Peyer's patch (tissue), 4 donors: ENCODE measurements at regions not wholly inside any gene's neighbourhood (a gene's known extent, or its start where the extent isn't known, plus 50 kb on each side); places are given as distances from the start of the nearest gene placed in this dataset.

ENCODE experiments used
- CTCF ChIP-seq, 6 experiments: fragments of 450-650 bp in 4 of 6; fragments of 200-600 bp in 2 of 6; sonication (generic) in 1 of 6; IDR thresholded peaks; one replicate each; pipeline ENCODE4 v1.5.1; 2017 to 2019; ENCODE audit warnings: antibody characterized with exemption in 6 of 6, mild to moderate bottlenecking in 3 of 6, moderate library complexity in 1 of 6
- POLR2A ChIP-seq, 2 donors: fragments of 450-650 bp; IDR thresholded peaks; one replicate each; pipeline ENCODE4 v1.5.1; 2017; ENCODE audit warnings: antibody characterized with exemption in 2 of 2, mild to moderate bottlenecking in 2 of 2, moderate library complexity in 2 of 2

- TF ChIP-seq CTCF (IDR thresholded peaks at IDR 0.05) (no peak), POLR2A (IDR thresholded peaks at IDR 0.05) (no peak)
Observed at GRCh38 chr13:23963184-23963931, 66.1 kb upstream of the C1QTNF9B start.
